Activated CD8-positive, alpha-beta memory T cell treated with anti-CD3 and anti-CD28 coated beads, Interleukin-2, amount 50 U/mL, for 4 hours (primary cell): ENCODE measurements at regions not wholly inside any gene's neighbourhood (a gene's known extent, or its start where the extent isn't known, plus 50 kb on each side); places are given as distances from the start of the nearest gene placed in this dataset.
"Not testable (repeated sequence)": the region's sequence is repeated elsewhere in the genome, so short reads cannot be mapped to it uniquely, and the experiment has no call there.

Experiments
- DNase-seq: peaks from one replicate; pipeline ENCODE4 v3.0.0-alpha.2; 2020

GRCh38 chr16:65392806-65393565 is 271.1 kb upstream of the CDH11 start:
- DNase-seq: no peak

DNA sequence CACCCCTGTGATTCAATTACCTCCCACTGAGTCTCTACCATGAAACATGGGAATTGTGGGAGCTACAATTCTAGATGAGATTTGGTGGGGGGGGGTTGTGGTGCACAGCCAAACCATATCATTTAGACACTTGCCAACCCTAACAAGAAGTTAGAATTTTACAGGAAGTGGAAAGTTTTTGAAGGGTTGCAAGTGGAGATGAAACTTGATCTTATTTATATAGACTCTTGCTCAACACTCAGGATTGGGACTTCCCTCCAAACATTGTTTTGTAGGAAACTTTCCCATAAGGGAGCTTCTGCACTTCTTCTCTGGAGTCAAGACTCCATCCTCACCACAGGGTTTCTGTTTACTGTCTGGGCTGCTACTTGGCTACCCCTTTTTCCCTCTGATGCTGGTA is 266.7 kb upstream of the CDH11 start:
- no peak for DNase-seq

GRCh38 chr16:65386672-65387071 is 264.8 kb upstream of the CDH11 start:
- no peak for DNase-seq

- DNase-seq: no peak
Measured at GRCh38 chr16:65384441-65384840, 262.6 kb upstream of the CDH11 start.

DNA sequence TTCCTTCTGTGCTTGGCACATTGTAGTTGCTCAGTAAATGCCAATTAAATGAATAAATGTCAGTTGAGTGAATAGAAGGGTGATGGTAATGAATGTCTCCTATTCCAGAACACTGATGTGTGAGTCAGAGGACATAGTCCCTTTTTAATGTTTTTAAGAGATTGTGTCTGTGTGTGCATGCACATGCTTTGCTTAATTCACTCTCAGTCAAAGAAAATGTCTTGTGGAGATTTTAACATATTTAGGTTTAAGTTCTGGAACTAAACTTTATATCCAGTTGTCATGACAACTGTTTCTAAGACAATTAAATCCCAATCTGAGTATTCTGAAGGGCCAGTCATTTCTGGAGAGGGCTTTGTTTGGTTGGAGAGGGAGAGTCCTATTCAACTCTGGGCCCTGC is 255.3 kb upstream of the CDH11 start:
- DNase-seq: no peak

- no peak for DNase-seq
Measured at GRCh38 chr16:65376601-65377000, 254.7 kb upstream of the CDH11 start.

DNA sequence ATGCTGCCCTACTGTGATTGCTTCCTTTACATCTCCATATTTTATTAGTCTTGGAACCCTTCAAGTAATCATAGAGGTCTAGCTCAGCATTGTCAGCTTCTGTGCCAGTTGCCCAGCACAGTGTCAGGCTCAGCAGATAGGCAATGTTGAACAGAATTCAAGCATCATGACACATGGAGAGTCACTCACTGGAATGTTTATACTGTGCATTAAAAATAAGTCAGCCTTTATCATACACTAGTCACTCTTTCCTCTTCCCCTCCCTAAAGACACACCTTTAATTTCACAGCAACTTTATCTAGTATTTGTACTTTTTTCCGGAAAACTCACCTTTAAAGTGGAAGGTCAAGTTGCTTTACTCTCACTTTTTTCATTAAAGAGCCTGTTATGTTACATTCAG is 253.8 kb upstream of the CDH11 start:
- no peak for DNase-seq

DNA sequence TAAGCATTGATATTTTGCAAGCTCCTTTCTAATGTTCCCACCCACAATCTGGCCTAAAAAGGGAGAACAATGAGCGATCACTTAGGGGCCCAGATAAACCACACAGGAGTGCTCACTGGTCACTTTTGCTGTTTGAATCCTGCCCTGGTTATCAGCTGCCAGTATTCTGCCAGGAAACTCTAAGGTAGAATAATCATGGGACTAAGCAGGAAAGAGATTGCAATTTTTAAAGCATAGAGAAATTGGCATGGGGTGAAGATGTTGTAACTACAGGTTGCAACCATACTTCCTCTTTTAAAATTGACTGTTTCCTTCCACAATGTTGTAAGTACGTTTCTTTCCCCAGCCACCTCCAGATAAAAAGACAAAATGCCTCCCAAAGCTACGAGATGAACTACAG is 251.2 kb upstream of the CDH11 start:
- DNase-seq: no peak

- DNase-seq: no peak
Measured at GRCh38 chr16:65372171-65372570, 250.3 kb upstream of the CDH11 start.

- no peak for DNase-seq
Measured at GRCh38 chr16:65365732-65366715, 244.2 kb upstream of the CDH11 start.

DNA sequence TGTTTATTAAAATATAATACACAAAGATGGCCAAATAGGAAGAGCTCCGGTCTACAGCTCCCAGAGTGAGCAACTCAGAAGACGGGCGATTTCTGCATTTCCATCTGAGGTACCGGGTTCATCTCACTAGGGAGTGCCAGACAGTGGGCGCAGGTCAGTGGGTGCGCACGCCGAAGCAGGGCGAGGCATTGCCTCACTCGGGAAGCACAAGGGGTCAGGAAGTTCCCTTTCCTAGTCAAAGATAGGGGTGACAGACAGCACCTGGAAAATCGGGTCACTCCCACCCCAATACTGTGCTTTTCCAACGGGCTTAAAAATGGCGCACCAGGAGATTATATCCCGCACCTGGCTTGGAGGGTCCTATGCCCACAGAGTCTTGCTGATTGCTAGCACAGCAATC is 234.9 kb upstream of the CDH11 start:
- DNase-seq: not testable (repeated sequence)

DNA sequence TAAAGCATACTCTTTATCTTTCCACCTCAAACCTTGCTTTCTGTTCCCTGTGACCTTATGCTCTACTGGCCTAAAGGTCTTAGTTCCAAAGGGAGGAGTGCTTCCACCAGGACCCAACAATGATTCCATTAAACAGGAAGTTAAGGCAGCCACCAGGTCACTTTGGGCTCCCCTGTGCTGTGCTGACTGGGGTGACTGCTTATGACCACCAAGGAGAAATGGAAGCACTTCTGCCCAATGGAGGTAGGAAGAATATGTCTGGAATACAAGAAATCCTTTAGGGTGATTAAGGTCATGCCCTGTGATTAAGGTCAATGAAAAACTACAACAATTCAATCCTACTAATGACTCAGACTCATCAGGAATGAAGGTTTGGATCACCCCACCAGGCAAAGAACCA is 233.8 kb upstream of the CDH11 start:
- DNase-seq: no peak

DNA sequence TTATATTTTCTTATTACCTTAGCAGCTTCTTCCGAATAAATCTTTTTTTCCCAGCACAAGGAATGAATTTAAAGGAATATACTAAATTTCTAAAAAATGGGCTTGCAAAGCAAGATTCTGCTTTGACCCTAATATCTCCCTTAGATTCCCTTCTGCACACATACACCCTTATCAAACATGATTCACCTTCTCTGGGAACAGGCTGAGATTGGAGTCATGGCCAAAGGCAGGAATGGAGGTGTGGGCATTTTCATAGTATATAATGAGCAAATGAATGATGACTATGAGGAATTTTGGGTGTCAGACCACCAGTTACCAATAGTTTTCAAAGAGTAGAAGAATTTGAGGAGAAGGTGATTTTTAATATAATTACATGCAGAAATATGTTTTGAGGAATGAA is 231.3 kb upstream of the CDH11 start:
- no peak for DNase-seq

- no peak for DNase-seq
Measured at GRCh38 chr16:65349626-65350025, 227.8 kb upstream of the CDH11 start.

DNA sequence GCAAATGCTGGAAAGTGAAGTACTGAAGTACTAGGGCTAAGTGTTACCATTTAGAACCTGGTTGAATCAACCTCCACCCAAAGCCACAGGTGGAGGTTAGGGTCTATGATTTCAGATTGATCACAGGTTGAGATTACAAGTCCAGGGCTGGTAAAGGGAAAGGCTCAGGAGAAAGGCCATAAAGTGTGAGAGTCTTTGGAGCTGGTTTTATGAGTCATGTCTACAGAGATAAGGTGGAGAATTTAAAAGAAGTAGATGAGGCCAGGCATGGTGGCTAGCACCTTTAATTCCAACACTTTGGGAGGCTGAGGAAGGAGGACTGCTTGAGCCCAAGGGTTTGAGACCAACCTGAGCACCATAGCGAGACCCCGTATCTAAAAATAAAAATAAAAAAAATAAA is 221.7 kb upstream of the CDH11 start:
- no peak for DNase-seq

DNA sequence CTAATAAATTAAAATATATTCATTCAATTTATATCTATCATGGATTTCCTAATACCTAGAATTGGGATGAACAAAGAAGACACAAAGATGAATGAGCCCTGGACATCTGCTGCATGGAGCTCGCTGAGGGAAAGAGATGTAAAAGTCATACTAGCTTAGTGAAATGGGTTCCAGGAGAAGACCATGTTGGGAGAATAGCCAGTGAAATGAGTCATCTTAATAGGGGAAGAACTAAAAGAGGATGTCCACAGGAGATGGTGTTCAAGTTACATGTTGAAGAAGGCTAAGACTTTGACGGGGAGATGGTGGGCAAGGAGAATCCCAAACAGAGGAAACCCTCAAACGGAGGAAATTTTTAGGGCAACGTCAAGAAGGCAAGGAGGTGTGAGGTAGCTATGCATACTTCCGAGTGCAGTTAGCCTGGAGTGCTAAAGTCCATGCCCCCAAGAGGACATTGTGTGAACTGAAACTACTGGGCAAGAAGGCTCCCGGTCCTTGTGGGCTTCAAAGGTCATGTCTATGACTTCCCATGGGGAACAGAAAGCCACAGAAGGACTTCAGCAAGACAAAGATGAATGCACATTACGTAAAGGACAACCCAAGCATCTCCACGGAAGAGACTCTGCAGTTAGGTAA is 220.5 kb upstream of the CDH11 start:
- no peak for DNase-seq

DNA sequence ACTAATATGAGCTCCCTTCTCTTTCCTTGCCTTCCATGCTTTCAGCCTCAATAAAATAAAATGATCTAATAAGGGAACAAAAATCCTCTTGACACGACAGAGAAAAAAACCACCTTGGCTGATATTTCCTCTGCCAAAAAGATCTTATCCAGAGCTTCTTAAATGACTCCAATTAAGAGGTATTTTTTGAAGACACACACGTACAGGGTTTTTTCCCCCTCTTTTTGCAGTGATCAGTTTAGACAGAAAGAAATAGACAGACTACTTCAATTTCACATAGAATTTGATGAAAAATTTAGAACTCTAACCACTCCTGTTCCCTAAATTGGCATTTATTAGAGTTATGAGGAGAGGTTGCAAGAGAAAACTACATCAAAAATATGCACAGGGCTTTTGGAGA is 217.2 kb upstream of the CDH11 start:
- no peak for DNase-seq

- no peak for DNase-seq
Measured at GRCh38 chr16:65336160-65336559, 214.3 kb upstream of the CDH11 start.

DNA sequence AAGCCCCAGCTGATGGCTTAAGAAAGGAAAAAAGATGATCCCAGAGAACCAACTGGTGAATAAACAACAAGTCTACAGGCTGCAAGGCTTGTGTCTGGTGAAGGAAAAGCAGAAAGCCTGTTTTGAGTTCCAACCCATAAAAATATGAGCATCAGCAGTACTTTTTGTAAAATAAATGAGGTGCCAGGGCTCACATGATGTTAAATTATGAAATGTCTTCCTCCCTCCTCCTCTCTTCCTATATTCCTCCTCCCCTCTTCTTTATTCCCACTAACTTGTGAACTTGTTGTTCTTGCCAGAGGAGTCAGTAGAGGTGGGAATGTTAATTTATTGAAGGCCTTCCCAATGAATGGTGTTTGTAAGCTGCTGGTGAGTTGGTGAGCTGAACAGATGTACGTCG is 212.2 kb upstream of the CDH11 start:
- DNase-seq: no peak

GRCh38 chr16:65333283-65333682 is 211.4 kb upstream of the CDH11 start:
- no peak for DNase-seq

DNA sequence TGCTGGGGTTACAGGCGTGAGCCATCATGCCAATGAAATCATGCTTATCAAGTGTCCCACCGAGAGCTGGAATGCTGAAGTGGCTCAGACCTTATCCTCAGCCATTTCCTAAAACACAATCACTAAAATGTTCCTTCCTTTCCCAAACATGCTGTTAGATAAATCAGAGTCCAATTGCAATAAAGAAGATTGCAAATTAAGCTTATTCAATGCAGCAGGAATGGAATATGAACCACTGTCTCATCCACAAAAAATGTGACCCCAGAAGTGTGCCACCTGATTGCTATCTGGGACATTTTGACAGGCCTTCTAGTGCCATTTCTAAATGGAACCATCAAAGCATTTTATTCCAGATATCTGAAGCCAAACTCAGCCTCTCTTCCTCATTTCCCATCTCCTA is 205.5 kb upstream of the CDH11 start:
- no peak for DNase-seq

DNA sequence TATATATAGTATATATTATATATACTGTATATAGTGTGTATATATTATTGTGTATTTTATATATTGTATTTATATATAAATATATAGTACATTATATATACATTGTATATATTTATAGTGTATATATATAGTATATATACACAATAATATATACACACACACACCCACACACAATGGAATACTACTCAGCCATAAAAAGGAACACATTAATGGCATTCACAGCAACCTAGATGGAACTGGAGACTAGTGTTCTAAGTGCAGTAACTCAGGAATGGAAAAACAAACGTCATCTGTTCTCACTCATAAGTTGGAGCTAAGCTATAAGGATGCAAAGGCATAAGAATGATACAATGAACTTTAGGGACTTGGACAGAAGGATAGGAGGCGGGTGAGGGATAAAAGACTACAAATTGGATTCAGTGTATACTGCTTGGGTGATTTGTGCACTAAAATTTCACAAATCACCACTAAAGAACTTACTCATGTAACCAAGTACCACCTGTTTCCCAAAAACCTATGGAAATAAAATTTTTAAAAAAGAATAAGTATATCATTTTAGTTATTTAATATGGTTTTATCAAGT is 201.9 kb upstream of the CDH11 start:
- no peak for DNase-seq

- no peak for DNase-seq
Measured at GRCh38 chr16:65319621-65320231, 197.9 kb upstream of the CDH11 start.
